ENCODE measurements at regions not wholly inside any gene's neighbourhood (a gene's known extent, or its start where the extent isn't known, plus 50 kb on each side); places are given as distances from the start of the nearest gene placed in this dataset.

- Histone ChIP-seq H3K9ac (no peak overlapping the region), H3K27ac (no peak overlapping the region), H3K4me1 (peaks cover 40% of the 10 kb centered on the region), H3K9me3 (peaks cover 7% of the 10 kb centered on the region), H3K27me3 (no peaks in the 10 kb centered on the region), H3K36me3 (no peaks in the 10 kb centered on the region), H3K4me2 (no peak overlapping the region), H3K4me3 (no peak overlapping the region), H4K20me1 (no peaks in the 10 kb centered on the region)
- TF ChIP-seq Cebpa-rat (IDR thresholded peaks at IDR 0.05) = no peak
Observed at GRCh38 chr11:69372589-69373250, 78.8 kb downstream of the MYEOV start.

- no peaks in the 10 kb centered on the region for H3K27me3 ChIP-seq
- no peak for TF ChIP-seq Cebpa-rat (IDR thresholded peaks at IDR 0.05)
Observed at GRCh38 chr11:69373251-69373635, 79.3 kb downstream of the MYEOV start.

DNA sequence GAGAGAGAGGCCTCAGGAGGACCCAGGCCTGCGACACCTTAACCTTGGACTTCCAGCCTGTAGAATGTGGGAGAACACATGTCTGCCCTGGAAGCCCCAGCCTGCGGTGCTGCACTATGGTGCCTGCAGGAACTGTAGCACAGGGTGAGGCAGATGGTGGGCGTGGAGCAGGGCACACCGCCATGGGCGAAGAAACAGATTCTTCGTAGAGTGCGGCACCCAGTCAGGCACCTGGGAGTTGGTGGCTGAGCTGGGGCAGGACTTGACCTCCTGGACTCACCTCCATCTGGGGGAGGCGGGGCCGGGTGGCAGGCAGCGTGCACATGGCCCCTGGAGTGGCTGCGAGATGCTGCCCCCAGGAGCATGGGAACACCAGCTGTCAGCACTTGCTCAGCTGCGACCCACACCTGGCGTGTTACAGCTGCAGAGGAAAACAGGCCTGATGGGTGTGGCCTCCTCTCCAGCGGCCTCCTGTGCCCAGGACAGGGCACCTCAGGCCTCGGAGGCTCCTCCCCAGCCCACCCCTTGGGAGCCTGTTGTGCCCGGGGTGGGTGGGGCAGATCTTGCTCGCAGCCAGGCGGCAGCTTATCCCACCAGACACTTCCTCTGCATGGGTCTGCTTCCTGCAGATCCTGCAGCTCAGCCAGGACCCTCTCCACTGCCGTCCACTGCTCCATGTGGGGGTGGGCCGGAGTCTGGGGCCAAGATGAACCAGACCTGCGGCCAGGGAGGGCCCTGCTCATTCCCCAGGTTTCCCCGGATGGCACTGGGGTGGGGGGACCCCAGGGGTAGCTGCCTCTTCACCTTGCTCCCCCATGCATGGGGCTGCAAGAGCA is 80.4 kb downstream of the MYEOV start:
- Histone ChIP-seq H3K4me1 (peaks cover 35% of the 10 kb centered on the region), H3K4me3 (no peak overlapping the region), H4K20me1 (no peaks in the 10 kb centered on the region), H3K36me3 (no peaks in the 10 kb centered on the region), H3K27ac (peak overlapping the region; percentile 51), H3K9ac (no peak overlapping the region), H3K9me3 (peaks cover 1% of the 10 kb centered on the region), H3K27me3 (no peaks in the 10 kb centered on the region), H3K4me2 (peak overlapping the region; percentile 75)
- TF ChIP-seq Cebpa-rat (IDR thresholded peaks at IDR 0.05) = no peak

More at GRCh38 chr11:69373251-69373635, 79.3 kb downstream of the MYEOV start:
- no peak overlapping the region for H3K4me3 ChIP-seq
- H3K9me3 ChIP-seq = peaks cover 7% of the 10 kb centered on the region
- no peak overlapping the region for H3K4me2 ChIP-seq
- H3K36me3 ChIP-seq = no peaks in the 10 kb centered on the region
- peaks cover 36% of the 10 kb centered on the region for H3K4me1 ChIP-seq
- H4K20me1 ChIP-seq = no peaks in the 10 kb centered on the region
- no peak overlapping the region for H3K27ac ChIP-seq
- H3K9ac ChIP-seq = no peak overlapping the region

- no peaks in the 10 kb centered on the region for H3K36me3 ChIP-seq
- TF ChIP-seq Cebpa-rat (IDR thresholded peaks at IDR 0.05) = no peak
- peaks cover 35% of the 10 kb centered on the region for H3K4me1 ChIP-seq
- H3K27ac ChIP-seq = peak overlapping the region; percentile 51
- no peaks in the 10 kb centered on the region for H3K9me3 ChIP-seq
- H4K20me1 ChIP-seq = no peaks in the 10 kb centered on the region
- no peaks in the 10 kb centered on the region for H3K27me3 ChIP-seq
- no peak overlapping the region for H3K4me3 ChIP-seq
- H3K9ac ChIP-seq = 0 out of 2 replicates have a peak overlapping the region, but pooled peaks have one; percentile 16
- peak overlapping the region; percentile 75 for H3K4me2 ChIP-seq
Observed at GRCh38 chr11:69374946-69375310, 81.0 kb downstream of the MYEOV start.

GRCh38 chr11:69375316-69376154 is 81.6 kb downstream of the MYEOV start:
- H3K4me2 ChIP-seq = peak overlapping the region; percentile 75
- no peak for TF ChIP-seq Cebpa-rat (IDR thresholded peaks at IDR 0.05)
- H3K27me3 ChIP-seq = no peaks in the 10 kb centered on the region
- H3K27ac ChIP-seq = peak overlapping the region; percentile 51
- H4K20me1 ChIP-seq = no peaks in the 10 kb centered on the region
- no peaks in the 10 kb centered on the region for H3K36me3 ChIP-seq
- H3K9me3 ChIP-seq = no peaks in the 10 kb centered on the region
- no peak overlapping the region for H3K4me3 ChIP-seq
- 0 out of 2 replicates have a peak overlapping the region, but pooled peaks have one; percentile 16 for H3K9ac ChIP-seq
- peaks cover 35% of the 10 kb centered on the region for H3K4me1 ChIP-seq

- TF ChIP-seq Cebpa-rat (IDR thresholded peaks at IDR 0.05) = no peak
- Histone ChIP-seq H3K27ac (peak overlapping the region; percentile 51; the same call in 1 of the 2 replicates), H3K4me1 (peaks cover 35% of the 10 kb centered on the region), H3K9me3 (no peaks in the 10 kb centered on the region), H3K36me3 (no peaks in the 10 kb centered on the region), H3K4me2 (peak overlapping the region; percentile 75), H3K4me3 (no peak overlapping the region), H4K20me1 (no peaks in the 10 kb centered on the region), H3K9ac (no peak overlapping the region), H3K27me3 (no peaks in the 10 kb centered on the region)
Observed at GRCh38 chr11:69376155-69377028, 82.4 kb downstream of the MYEOV start.

DNA sequence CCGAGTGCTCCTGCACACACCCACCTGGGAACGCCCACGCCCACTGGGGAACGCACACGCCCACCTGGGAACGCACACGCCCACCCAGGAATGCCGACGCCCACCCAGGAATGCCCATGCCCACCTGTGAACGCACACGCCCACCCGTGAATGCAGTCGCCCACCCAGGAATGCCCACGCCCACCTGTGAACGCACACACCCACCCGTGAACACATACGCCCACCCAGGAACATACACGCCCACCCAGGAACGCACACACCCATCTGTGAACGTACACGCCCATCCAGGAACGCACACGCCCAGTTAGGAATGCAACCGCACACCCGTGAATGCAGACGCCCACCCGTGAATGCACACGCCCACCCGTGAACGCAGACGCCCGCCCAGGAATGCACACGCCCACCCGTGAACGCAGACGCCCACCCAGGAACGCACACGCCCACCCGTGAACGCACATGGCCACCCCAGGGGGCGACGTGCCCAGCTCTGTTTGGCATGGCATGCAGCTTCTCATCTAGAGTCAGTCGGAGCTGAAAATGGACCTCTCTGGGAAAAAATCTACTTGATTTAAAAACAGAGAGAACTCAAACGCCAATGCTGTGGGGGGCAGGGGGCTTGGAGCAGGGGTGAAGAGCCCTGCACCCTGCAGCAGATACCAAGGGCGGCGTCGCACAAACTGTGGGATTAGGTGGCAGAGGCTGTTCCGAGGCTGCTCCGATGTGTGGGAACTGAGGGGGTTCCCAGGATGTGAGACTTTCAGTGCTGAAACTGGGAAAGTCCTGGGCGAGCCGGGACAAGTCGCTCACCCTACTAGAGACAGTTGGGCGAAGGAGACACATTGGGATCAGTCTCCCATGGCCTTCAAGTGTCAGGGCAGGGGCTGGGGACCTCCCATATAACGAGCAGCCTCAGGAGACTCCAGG is 83.3 kb downstream of the MYEOV start:
- Histone ChIP-seq H3K9me3 (no peaks in the 10 kb centered on the region), H3K27me3 (no peaks in the 10 kb centered on the region), H3K27ac (no peak overlapping the region), H3K36me3 (no peaks in the 10 kb centered on the region), H3K4me1 (peaks cover 35% of the 10 kb centered on the region), H3K4me2 (no peak overlapping the region), H3K9ac (no peak overlapping the region), H3K4me3 (no peak overlapping the region), H4K20me1 (no peaks in the 10 kb centered on the region)
- no peak for TF ChIP-seq Cebpa-rat (IDR thresholded peaks at IDR 0.05)

DNA sequence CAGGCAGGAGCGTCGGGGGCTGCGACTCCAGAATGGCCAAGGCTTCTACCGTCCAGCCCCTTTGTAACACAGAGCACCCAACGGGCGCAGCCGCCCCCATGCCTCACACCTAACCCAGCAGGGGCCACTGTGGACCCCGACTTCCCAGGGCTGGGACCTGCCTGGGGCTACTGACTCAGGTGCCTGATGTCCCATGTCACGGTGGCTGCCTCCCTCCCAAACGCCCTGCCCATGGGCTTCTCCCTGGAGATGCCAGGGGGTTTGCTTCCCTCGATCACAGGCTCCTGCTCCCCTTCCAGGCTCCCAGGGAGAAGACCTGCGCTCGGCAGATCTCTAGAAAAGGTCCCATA is 84.0 kb downstream of the MYEOV start:
- H3K9ac ChIP-seq = no peak overlapping the region
- H3K4me3 ChIP-seq = no peak overlapping the region
- H3K27me3 ChIP-seq = no peaks in the 10 kb centered on the region
- no peaks in the 10 kb centered on the region for H3K9me3 ChIP-seq
- H3K27ac ChIP-seq = no peak overlapping the region
- no peak for TF ChIP-seq Cebpa-rat (IDR thresholded peaks at IDR 0.05)
- no peak overlapping the region for H3K4me2 ChIP-seq
- no peaks in the 10 kb centered on the region for H3K36me3 ChIP-seq
- H4K20me1 ChIP-seq = no peaks in the 10 kb centered on the region
- H3K4me1 ChIP-seq = peaks cover 39% of the 10 kb centered on the region

Measured in BLaER1 (cell line).